Caco-2 (cell line): ENCODE measurements at regions not wholly inside any gene's neighbourhood (a gene's known extent, or its start where the extent isn't known, plus 50 kb on each side); places are given as distances from the start of the nearest gene placed in this dataset.

Experiments used
- BruUV-seq: library from RNA; stranded (reverse); fragments of 400-500 nt; replicated peaks from 2 replicates; lab custom pipeline; 2021; lab: Mats Ljungman, UMichigan
- CTCF ChIA-PET: fragments of 300-600 bp; sonication (Branson Sonifier 250); formaldehyde crosslinking; loops from one replicate; lab custom pipeline; 2022; ENCODE audit warnings: antibody characterized with exemption; lab: Charles Lee
- POLR2A ChIA-PET: fragments of 300-600 bp; sonication (Branson Sonifier 250); formaldehyde crosslinking; loops from one replicate; lab custom pipeline; 2022; ENCODE audit warnings: antibody characterized with exemption; lab: Charles Lee
- DNase-seq, 2 experiments: peaks; one replicate each; pipeline versions ENCODE4 v3.0.0 to v3.0.0-alpha.2; 2020 to 2022
- H3K27me3 ChIP-seq: replicated peaks from 2 replicates; pipeline ENCODE4 v1.6.0; 2011; ENCODE audit warnings: low read length; ENCODE audit not compliant: control insufficient read depth, insufficient read depth
- H3K36me3 ChIP-seq: 2 replicates; pipeline ENCODE4 v1.5.1; 2011; ENCODE audit warnings: low read length; ENCODE audit not compliant: control insufficient read depth, insufficient read depth
- H3K4me1 ChIP-seq: fragments of 250-450 bp; sonication (Bioruptor Pico); 2 replicates; pipeline ENCODE4 v1.5.1; 2020; ENCODE audit warnings: mild to moderate bottlenecking
- H3K4me3 ChIP-seq: 2 replicates; pipeline ENCODE4 v1.5.1; 2011; ENCODE audit warnings: low read depth, mild to moderate bottlenecking, control low read depth, low read length
- H3K9me3 ChIP-seq: fragments of 250-450 bp; sonication (Bioruptor Pico); 2 replicates; pipeline ENCODE4 v1.5.1; 2020; ENCODE audit warnings: mild to moderate bottlenecking, moderate library complexity
- H3K27ac Mint-ChIP-seq: one replicate; pipeline ENCODE4 v1.8.0; 2022; ENCODE audit warnings: mixed read lengths; ENCODE audit not compliant: unreplicated experiment
- H3K27me3 Mint-ChIP-seq: one replicate; pipeline ENCODE4 v1.8.0; 2022; ENCODE audit warnings: mixed read lengths; ENCODE audit not compliant: insufficient read depth, unreplicated experiment
- H3K36me3 Mint-ChIP-seq: one replicate; pipeline ENCODE4 v1.8.0; 2022; ENCODE audit warnings: mild to moderate bottlenecking, mixed read lengths; ENCODE audit not compliant: insufficient read depth, unreplicated experiment
- H3K4me1 Mint-ChIP-seq: one replicate; pipeline ENCODE4 v1.8.0; 2022; ENCODE audit warnings: low read depth, mixed read lengths; ENCODE audit not compliant: unreplicated experiment
- H3K4me3 Mint-ChIP-seq: one replicate; pipeline ENCODE4 v1.8.0; 2022; ENCODE audit warnings: mild to moderate bottlenecking, moderate library complexity, mixed read lengths; ENCODE audit not compliant: unreplicated experiment
- H3K9me3 Mint-ChIP-seq: one replicate; pipeline ENCODE4 v1.8.0; 2022; ENCODE audit warnings: mixed read lengths; ENCODE audit not compliant: unreplicated experiment
- CTCF ChIP-seq, 2 experiments: fragments of 200-600 bp in 1 of 2; IDR thresholded peaks; 1 replicate in 1 of 2; 2 replicates in 1 of 2; pipeline versions ENCODE4 v1.5.1 to v1.8.0; 2011 to 2022; ENCODE audit warnings: antibody characterized with exemption in 1 of 2, control low read depth in 1 of 2, inconsistent platforms in 1 of 2, low read depth in 1 of 2, low read length in 1 of 2, mild to moderate bottlenecking in 1 of 2, moderate library complexity in 1 of 2; ENCODE audit not compliant: insufficient read depth in 1 of 2, severe bottlenecking in 1 of 2, unreplicated experiment in 1 of 2
- intact Hi-C: fragments of 100-400 bp; cut with micrococcal nuclease; formaldehyde crosslinking; loops from one replicate; pipeline ENCODE4 v1.10.0; 2022; ENCODE audit not compliant: unreplicated experiment

- Mint-ChIP-seq H3K4me1 (no peaks in the 10 kb centered on the region), H3K27me3 (peaks cover 17% of the 10 kb centered on the region), H3K9me3 (no peaks in the 10 kb centered on the region), H3K27ac (no peak overlapping the region), H3K4me3 (no peak overlapping the region), H3K36me3 (no peaks in the 10 kb centered on the region)
- Histone ChIP-seq H3K27me3 (no peaks in the 10 kb centered on the region), H3K36me3 (no peaks in the 10 kb centered on the region), H3K4me1 (no peaks in the 10 kb centered on the region), H3K9me3 (no peaks in the 10 kb centered on the region), H3K4me3 (no peak overlapping the region)
- intact Hi-C loops: no loop called here
- CTCF ChIA-PET: no interaction called here
- no peak for DNase-seq
- BruUV-seq: no TSS peak
- TF ChIP-seq CTCF (IDR thresholded peaks at IDR 0.05; ENCODE audit: insufficient read depth in 1 of 2, low read depth in 1 of 2, low read length in 1 of 2, severe bottlenecking in 1 of 2, unreplicated experiment in 1 of 2): no peak
- POLR2A ChIA-PET: no interaction called here
Measured at GRCh38 chr22:47570851-47571250, 808.4 kb downstream of the TBC1D22A start.

GRCh38 chr22:47570300-47570685 lies 807.8 kb downstream of the TBC1D22A start:
- Histone ChIP-seq H3K4me3 (no peak overlapping the region), H3K4me1 (no peaks in the 10 kb centered on the region), H3K36me3 (no peaks in the 10 kb centered on the region), H3K27me3 (no peaks in the 10 kb centered on the region), H3K9me3 (no peaks in the 10 kb centered on the region)
- BruUV-seq: no TSS peak
- no peak overlapping the region for H3K27ac Mint-ChIP-seq
- H3K4me1 Mint-ChIP-seq: no peaks in the 10 kb centered on the region
- H3K4me3 Mint-ChIP-seq: no peak overlapping the region
- no peak for TF ChIP-seq CTCF (IDR thresholded peaks at IDR 0.05; ENCODE audit: insufficient read depth in 1 of 2, low read depth in 1 of 2, low read length in 1 of 2, severe bottlenecking in 1 of 2, unreplicated experiment in 1 of 2)
- ChIA-PET POLR2A (no interaction called here), CTCF (no interaction called here)
- peaks cover 19% of the 10 kb centered on the region for H3K27me3 Mint-ChIP-seq
- DNase-seq: no peak
- no peaks in the 10 kb centered on the region for H3K9me3 Mint-ChIP-seq
- intact Hi-C loops: no loop called here
- no peaks in the 10 kb centered on the region for H3K36me3 Mint-ChIP-seq

GRCh38 chr22:47569389-47570299 lies 807.2 kb downstream of the TBC1D22A start:
- DNase-seq: no peak
- Histone ChIP-seq H3K4me1 (no peaks in the 10 kb centered on the region), H3K27me3 (no peaks in the 10 kb centered on the region), H3K9me3 (no peaks in the 10 kb centered on the region), H3K4me3 (no peak overlapping the region), H3K36me3 (no peaks in the 10 kb centered on the region)
- H3K27ac Mint-ChIP-seq: no peak overlapping the region
- no peaks in the 10 kb centered on the region for H3K9me3 Mint-ChIP-seq
- intact Hi-C loops: no loop called here
- BruUV-seq: no TSS peak
- POLR2A ChIA-PET: no interaction called here
- H3K4me1 Mint-ChIP-seq: no peaks in the 10 kb centered on the region
- no peak for TF ChIP-seq CTCF (IDR thresholded peaks at IDR 0.05; ENCODE audit: insufficient read depth in 1 of 2, low read depth in 1 of 2, low read length in 1 of 2, severe bottlenecking in 1 of 2, unreplicated experiment in 1 of 2)
- peaks cover 19% of the 10 kb centered on the region for H3K27me3 Mint-ChIP-seq
- CTCF ChIA-PET: no interaction called here
- H3K4me3 Mint-ChIP-seq: no peak overlapping the region
- H3K36me3 Mint-ChIP-seq: no peaks in the 10 kb centered on the region
